ENCODE measurements at regions not wholly inside any gene's neighbourhood (a gene's known extent, or its start where the extent isn't known, plus 50 kb on each side); places are given as distances from the start of the nearest gene placed in this dataset.

- TF ChIP-seq CTCF (conservative IDR thresholded peaks at IDR 0.05 in 1 of 2, IDR thresholded peaks at IDR 0.05 in 1 of 2; ENCODE audit: low read depth in 1 of 2, low read length in 2 of 2) (no peak), EZH2 (IDR thresholded peaks at IDR 0.05; ENCODE audit: low read length, missing control alignments) (no peak)
These were observed 2670.8 kb downstream of the PCDH7 start for GRCh38 chr4:33390976-33391375.

All from fibroblast of lung (primary cell).